EL (cell line): ENCODE measurements at regions not wholly inside any gene's neighbourhood (a gene's known extent, or its start where the extent isn't known, plus 50 kb on each side); places are given as distances from the start of the nearest gene placed in this dataset.
A peak's percentile ranks its signal among the peaks of the same experiment; 100 is the strongest.
"Not testable (repeated sequence)": the region's sequence is repeated elsewhere in the genome, so short reads cannot be mapped to it uniquely, and the experiment has no call there.

Source experiments
- DNase-seq: peaks from one replicate; pipeline ENCODE4 v3.0.0-alpha.2; 2016

DNA sequence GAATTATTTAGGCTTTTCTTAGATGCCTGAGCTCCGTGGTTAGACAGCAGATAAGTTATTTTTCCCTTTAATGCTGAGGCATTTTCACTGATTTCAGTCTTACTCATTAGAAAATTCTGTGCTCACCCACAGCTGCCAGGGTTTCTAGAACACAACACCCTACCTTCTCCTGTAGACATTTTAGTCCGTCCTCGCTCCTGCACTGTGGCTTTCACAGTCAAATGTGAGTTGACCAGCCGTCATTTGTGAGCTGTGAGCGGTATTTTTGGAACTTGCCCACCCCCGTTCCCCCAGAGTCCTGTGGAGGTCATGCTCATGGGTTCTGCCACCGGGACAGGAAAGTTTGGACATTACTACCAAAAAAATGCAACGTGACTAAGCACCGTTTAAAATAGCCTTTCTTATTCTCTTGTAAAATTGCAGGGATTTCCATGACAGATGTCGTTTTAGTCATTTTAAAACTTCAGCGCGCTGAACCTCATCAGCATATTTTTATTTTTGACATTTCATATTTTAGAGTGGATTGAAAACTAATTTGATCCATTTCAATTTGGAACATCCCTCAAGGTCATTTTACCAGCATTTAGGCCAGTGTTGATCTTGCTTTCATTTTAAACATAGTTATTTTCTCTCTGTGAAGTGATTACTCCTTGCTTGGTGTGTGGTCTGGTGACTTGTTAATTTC lies 249.6 kb upstream of the PLGLB2 start:
- not testable (repeated sequence) for DNase-seq

DNA sequence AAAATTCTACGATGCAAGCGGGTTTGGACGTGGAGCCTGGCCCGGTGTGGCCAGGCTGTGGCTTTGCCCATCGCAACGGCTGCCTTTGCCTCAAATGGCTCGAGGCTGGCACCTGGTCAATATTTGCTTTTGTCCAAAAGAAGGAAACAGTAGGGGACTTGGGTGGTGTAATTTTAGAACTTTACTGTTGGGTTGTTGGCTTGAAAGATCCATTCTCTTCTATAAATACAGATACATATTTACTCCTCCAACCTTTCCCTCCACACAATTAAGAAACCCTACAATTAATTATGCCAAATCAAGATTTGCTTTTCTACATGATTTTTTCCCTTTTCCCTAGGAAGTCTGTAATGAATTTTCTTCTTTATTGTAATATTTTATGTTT lies 249.0 kb upstream of the PLGLB2 start:
- DNase-seq, result not testable (repeated sequence)

DNA sequence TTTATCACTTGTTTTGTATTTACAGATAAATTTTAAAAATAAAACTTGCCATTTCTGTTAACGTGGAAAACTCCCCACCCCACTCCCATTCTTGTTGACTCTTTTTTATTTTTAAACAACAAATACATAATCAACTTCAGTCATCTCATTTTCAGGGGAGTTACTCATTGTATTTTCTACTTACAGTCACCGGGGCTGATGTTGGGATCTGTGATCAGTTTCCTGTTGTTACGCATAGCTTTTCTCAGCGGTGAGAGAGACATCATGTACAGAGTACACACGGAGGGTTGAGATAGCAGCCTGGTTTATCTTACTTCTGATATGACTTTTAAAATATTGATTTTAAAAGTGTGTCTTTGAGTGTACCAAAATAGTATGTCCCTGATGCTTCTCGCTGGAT lies 248.0 kb upstream of the PLGLB2 start:
- not testable (repeated sequence) for DNase-seq

- DNase-seq, result peak; percentile 13
Measured at GRCh38 chr2:87500421-87500820, 247.5 kb upstream of the PLGLB2 start.

GRCh38 chr2:87500951-87501350 lies 246.9 kb upstream of the PLGLB2 start:
- not testable (repeated sequence) for DNase-seq

- not testable (repeated sequence) for DNase-seq
Measured at GRCh38 chr2:87502948-87503347, 244.9 kb upstream of the PLGLB2 start.

GRCh38 chr2:87505239-87505638 lies 242.6 kb upstream of the PLGLB2 start:
- not testable (repeated sequence) for DNase-seq

GRCh38 chr2:87505909-87506308 lies 242.0 kb upstream of the PLGLB2 start:
- DNase-seq, result not testable (repeated sequence)

GRCh38 chr2:87507378-87508348 lies 240.2 kb upstream of the PLGLB2 start:
- DNase-seq, result not testable (repeated sequence)

DNA sequence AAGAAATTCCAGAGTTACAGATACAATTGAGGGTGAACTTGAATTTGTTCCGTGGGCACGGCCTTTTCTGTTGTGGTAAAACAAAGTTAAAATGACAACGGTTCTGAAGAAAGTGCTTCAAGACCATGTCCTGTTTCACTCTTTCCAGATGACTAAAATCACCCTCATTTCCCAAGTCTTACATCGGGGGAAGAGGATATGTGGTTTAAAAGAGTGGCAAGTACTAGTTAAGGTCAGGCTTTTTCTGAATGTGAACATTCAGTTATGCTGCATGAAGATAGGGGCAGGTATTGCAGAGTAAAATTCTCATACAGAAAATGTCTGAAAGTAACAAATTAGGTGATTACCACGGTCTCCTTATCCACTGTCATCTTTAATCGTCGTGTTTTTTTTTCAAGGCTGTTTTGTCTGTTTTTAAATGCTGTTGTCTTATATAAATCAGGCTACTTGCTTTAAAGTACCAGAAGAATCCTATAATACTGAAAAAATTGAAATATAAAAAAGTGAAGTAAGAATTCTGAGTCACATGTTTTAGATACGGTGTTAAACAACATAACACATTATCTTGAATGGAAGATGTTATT lies 236.6 kb upstream of the PLGLB2 start:
- DNase-seq, result not testable (repeated sequence)

DNA sequence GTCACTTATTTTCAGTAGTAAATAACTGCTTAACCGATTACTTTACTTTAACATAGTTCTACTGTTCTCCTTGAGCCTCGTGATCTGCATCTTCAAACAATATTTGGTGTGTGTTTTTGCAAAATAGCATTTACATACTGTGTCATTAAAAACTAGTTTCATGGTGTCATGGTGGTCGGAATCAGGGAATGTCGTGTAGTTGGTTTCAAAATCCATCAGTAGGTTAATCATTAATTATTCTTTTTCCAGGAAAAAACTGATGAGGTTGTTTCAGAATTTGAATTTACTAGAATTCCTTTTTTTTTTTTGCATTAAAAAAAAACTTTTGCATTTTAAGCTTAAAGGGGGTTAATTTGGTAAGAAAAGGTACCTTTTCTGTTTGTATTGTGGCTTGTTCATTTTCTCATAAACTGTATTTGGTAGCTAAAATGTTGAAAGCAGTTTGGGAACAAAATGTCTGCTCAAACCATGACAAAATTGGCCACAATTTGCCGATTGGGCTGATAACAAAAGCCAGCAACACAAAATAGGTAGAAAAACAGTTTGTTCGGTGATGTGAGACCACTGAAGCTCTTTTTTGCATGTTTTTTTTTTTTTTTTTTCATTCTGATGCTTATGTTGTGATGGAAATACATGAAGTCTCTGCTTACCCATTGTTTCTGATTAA lies 234.9 kb upstream of the PLGLB2 start:
- DNase-seq, result not testable (repeated sequence)

DNA sequence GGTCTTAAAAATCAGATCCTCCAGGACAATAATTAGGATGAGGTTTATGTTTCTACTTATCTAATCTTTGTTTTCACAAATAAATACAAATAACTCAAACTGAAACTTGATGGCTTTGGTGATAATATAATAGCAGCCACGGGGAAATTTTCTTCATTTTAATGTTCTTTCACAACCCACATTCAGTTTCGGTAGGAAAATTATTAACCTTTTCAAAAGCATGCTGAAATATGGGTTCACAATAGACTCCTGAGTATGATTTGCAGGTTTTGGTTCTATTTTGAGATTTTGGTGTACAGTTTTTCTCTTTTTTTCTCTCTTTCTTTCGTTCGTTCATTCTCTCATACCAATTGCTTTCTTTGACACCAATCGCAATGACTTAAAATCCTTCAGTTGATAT lies 233.9 kb upstream of the PLGLB2 start:
- DNase-seq, result not testable (repeated sequence)

GRCh38 chr2:87514515-87514914 lies 233.4 kb upstream of the PLGLB2 start:
- DNase-seq, result not testable (repeated sequence)

- DNase-seq, result not testable (repeated sequence)
Measured at GRCh38 chr2:87515226-87515625, 232.7 kb upstream of the PLGLB2 start.

GRCh38 chr2:87515875-87516274 lies 232.0 kb upstream of the PLGLB2 start:
- not testable (repeated sequence) for DNase-seq

GRCh38 chr2:87516369-87516967 lies 231.4 kb upstream of the PLGLB2 start:
- not testable (repeated sequence) for DNase-seq

DNA sequence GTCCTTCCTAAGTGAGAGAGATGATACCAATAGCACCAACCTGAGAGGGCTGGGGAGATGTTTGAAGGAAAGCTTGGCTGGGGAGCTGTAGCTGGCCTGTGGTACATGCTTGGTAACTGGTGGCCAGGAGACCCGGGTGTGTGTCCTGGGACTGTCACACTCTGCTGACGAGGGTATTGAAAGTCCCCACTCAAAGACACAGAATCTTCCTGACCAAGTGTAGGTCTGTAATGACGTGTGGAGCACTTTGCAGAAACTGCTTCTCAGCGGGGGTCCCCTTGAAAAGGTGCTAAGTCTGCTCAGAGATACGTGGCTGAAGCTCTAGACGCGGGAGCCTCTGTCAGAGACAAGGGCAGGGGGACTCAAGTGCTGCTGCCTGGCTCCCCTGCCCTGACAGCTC lies 230.4 kb upstream of the PLGLB2 start:
- DNase-seq, result not testable (repeated sequence)

GRCh38 chr2:87518066-87518465 lies 229.8 kb upstream of the PLGLB2 start:
- not testable (repeated sequence) for DNase-seq

GRCh38 chr2:87518547-87518946 lies 229.3 kb upstream of the PLGLB2 start:
- not testable (repeated sequence) for DNase-seq

DNA sequence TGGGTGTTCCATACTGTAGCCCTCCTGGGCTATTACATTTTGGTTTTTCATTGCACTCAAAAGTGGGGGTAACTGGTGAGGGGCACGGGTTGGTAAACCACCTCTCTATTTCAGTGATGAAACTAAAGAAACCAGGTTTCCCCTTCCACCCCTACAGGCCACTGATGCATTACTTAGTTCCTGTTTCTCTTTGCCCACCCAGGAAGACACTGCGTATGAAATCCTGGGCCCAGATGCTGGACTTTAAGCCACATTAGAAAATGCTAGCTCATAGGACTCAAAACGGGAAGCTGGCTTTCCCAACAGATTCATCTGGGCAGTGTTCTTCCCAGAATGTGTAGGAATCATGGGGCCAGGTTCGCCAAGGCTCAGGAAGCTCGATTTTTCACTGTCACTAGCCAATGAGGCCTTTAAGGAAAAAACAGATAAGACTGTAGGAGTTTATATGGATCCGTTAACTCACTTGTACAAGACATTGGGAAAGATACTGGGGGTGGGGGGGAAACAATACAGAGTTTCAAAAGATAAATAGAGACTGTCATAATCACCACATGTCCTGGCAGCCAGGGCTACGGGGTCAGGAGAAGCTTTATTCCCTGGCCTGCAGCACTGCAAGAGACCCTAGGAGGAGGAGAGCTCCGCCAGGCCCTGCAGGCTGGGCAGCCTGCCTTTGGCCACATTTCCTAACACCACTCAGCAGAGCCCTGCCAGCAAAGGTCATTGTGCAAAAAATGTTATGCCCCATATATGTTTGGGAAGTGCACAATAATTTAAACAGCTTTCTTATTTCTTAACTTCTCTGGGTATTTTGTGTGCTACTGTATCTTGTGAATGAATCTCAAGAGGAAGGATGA lies 228.5 kb upstream of the PLGLB2 start:
- not testable (repeated sequence) for DNase-seq

- not testable (repeated sequence) for DNase-seq
Measured at GRCh38 chr2:87521057-87521456, 226.8 kb upstream of the PLGLB2 start.
